GM21529 (cell line): ENCODE measurements at regions not wholly inside any gene's neighbourhood (a gene's known extent, or its start where the extent isn't known, plus 50 kb on each side); places are given as distances from the start of the nearest gene placed in this dataset.
"Not testable (repeated sequence)": the region's sequence is repeated elsewhere in the genome, so short reads cannot be mapped to it uniquely, and the experiment has no call there.

Source experiments
- ATAC-seq: cut with Tn5 transposase; IDR thresholded peaks from one replicate; pipeline ENCODE4 v1.9.1; 2021; ENCODE audit not compliant: unreplicated experiment

DNA sequence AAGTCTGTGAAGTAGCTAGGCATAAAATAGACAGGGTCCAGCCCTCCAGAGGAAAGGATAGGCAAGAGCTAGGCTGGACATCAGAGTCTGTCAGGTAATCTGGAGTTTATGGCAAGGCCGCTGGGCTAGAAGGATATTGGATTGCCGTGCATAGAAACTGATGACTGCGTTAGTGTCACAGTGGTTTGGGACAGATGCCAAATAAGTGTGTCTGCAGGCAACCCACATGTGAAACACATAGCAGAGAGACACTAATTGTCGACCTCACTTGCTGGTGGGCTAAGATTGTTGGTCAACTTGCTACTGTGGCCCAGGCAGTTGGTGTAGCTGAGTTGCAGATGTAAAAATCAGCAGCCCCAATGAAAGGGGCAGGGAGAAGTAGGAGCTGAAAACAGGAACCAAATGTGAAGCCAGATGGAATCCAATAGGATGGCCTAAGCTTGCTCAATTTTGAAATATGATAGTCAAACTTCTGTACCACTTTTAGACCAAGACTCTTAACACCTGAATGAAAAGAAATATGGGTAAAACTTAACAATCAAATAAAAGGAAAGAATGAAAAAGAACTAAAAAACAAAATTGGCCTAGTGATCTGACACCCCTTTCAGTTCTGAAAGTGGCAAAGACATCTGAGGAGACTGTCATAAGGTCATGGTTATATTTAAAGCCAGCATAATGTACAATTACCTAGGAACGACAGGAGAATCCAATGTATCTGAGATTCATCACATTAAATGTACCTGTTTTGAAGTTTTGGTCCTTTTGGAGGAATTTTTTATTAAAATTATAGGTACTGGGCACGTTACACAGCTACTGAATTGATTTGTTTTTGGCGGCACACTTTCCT, 243.3 kb upstream of the ACTBL2 start:
- no peak for ATAC-seq

DNA sequence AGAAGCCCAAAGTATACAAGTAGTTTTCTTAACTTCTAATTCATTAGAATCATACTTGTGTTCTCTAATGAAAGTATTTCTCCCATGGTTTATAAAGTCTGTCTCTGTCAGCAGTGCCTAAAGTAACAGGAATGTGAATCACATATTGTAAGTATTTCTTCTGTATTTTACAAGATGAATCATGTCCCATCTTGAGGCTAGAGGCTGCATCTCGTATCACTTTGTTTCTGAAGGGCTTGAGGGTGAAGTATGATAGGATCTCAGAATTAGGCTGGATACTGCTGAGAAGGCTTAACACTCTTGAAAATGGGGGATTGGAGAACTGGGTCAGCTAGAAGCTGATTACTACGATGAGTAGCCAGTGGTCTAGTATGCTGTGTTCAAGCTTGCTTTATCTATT, 242.2 kb upstream of the ACTBL2 start:
- no peak for ATAC-seq

DNA sequence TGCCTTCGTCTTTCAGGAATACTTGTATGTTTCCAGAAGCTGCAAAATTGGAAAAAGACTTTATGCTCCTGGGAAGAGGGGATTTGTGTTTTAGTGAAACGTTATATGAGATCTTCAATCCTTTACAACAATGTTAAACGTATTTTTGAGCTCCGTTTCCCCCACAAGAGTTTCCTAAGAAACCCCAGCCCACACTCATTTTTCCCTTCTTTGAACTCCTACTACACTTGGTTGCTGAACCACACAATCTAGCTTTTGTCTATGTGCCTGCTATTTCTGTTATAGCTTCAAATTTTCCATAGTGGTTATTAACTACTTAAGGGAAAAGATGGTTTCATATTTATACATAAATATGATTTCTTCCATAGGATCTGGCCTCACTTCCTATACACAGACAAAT, 238.6 kb upstream of the ACTBL2 start:
- ATAC-seq = no peak

DNA sequence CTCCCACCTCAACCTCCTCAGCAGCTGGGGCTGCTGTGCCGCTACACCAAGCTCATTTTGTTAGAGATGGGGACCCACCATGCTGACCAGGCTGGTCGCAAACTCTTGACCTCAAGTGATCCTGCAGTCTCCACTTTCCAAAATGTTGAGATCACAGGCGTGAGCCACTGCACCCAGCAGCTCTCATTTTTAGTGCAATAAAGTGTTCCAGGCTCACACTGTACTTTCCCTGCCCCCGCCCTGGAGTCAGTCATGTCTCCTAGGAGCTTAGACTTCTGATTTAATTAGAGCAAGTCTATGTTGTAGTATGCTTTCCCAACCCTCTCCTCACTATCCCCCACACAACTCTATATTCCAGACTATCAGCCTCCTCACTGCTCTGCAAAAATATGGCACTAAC, 238.0 kb upstream of the ACTBL2 start:
- no peak for ATAC-seq

DNA sequence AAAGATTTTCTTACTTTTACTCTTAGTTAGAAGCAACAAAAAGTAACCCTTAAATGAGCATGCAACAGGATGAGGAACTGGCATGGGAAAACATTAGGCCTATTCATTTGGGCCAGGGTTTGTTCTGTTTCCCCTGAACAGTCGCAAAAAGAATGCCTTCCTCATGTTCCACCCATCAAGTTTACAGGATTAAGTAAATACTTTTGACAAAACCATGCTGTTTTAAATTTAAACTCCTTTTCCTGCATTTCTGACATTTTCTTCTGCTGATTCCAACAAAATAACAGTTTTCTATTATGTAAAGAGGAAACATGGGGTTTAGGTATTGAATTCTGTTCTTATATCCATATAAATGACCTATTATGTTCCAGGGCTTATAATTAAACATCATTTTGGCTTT, 236.6 kb upstream of the ACTBL2 start:
- ATAC-seq = no peak

DNA sequence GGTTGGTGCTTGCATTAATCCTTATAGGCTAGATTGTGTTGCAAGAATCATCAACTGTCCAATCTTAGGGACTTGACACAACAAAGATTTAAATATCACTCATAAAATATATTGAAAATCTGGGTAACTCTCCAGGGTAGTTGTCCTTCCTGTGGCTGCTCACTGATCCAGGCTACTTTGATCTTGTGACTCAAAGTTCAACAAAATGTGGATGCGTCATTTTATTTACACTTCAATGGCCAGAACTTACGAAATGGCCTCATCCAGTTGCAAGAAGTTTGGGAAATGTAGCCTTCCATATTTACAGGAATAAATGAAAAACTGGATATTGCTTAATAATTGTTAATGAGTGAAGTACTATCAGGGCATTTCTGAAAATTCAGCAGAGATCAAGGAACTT, 235.5 kb upstream of the ACTBL2 start:
- no peak for ATAC-seq

DNA sequence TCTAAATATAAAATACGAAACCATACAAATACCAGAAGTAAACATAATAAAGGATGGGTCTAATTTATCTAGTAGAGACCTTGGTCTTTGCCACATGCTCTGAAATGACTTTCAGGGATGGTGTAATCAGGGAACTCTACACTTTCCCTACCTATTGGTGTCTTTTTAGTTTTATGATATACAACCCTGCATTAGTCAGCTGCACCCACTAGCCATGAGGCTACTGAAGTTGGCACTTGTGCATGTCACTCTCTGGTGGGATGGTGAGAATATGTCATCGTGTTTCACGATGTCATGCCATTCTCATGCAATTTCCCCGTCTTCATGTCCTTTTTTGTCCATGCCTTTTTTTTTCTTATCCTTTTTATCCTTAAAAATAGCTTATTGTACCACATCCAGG, 234.9 kb upstream of the ACTBL2 start:
- ATAC-seq = no peak

DNA sequence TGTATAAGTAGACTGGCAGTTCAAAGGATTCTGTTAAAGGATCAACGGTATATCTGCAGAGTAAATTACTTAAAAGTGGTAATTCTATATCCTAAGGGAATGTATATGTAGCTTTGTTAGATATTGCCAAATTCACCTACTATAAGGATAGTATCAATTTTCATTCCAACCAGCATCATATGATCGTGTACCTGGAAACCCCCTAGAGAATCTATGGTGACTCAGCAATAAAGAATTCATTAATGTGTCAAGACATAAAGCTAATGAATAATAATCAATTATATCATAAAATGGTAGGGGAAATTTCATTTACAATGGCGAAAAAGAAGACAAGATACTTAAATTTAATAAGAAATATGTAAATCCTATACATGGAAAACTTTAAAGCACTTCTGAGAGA, 234.1 kb upstream of the ACTBL2 start:
- no peak for ATAC-seq

DNA sequence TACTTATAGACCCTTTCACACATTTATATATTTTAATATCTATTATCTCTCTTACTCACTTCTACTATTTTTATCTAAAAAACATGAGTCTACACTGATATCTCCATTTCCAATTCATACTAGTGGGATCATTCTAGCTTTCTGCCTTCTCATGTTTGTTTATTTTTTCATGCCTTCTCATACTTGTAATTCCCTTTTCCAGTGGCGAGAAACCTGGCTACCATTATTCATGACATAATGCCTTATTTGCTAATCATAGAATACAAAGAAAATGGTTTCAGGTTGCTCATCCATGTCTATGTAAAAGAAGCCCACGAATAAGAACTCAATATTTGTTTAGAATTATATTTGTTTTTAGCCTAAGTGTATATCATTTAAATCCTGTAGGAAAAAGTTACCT, 232.7 kb upstream of the ACTBL2 start:
- ATAC-seq = no peak

DNA sequence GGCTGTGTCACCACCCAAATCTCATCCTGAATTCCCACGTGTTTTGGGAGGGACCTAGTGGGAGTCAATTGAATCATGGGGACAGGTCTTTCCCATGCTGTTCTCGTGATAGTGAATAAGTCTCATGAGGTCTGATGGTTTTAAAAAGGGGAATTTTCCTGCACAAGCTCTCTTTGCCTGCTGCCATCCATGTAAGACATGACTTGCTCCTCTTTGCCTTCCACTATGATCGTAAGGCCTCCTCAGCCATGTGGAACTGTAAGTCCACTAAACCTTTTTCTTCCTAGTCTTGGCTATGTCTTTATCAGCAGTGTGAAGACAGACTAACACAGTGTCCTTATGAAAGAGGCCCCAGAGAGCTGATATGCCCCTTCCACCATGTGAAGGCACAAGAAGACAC, 230.9 kb upstream of the ACTBL2 start:
- ATAC-seq = not testable (repeated sequence)

DNA sequence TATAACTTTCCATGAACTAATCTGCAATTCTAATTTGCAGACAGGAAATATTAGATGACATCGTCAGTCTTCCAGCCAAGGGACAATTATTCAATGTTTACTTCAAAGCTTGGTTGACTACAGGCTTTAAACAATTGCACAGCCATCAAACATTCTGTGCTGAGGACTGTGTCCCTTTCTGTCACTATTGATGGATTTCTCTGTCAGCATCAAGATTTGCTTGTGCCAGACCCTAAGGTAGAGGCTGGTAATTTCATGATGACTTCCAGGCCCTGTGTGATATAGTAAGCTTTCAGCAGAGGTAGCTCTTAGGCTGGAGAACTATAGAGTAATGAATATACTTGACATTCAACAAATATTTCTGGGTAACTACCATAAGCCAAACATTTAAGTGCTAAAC, 229.3 kb upstream of the ACTBL2 start:
- no peak for ATAC-seq

DNA sequence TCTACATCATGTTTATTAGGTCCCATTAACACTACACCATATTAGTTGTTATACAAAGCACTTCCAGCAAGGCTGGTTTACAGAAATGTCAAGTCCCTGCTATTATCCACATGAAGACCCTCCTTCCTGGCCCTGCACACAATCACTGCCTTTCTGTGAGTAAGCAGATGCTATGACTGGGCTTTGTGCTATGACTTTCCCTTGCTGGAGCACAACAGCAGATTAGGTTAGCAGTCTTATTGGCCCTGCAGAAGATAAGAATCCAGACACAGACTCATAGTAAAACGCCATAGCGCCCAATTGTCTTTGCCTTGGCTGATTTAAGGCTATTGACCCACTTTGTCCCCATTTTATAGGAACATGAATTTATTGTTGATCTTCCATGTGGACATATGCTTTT, 228.9 kb upstream of the ACTBL2 start:
- no peak for ATAC-seq

DNA sequence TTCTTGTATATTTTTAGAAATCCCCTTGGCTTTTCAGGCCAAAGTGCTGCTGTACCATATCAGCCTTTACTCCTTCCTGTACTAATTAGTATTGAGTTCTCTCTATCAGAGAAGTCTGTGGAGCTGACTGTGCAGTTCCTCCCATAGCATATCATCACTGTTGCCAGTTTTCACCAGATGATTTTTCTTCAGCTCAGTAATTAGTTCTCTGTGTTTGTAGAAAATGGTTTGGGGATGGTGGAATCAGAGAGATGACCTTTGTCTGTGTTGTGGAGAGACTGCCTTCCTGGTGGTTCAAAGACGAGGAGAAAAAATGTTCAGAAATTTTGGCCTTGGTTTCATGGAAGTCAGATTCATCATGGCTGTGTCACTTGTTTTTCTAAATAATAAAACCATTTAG, 227.5 kb upstream of the ACTBL2 start:
- ATAC-seq = no peak

DNA sequence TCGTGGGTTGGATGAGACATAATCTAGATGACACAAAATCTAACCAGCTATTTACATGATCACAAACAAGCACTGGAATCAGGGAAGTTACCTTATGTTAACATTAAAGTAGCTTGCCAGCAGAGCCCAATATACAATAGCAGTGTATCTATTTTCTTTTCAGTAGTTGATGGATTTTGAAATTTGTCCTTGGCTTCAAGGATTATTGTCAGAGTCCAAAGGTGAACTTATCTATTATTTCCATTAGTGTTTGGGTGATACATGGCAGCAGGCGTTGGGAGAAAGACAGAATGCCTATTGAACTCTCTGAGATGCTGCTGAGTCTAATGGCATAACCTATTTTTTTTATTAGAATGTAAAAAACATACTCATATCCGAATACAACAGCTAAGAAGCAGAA, 223.2 kb upstream of the ACTBL2 start:
- no peak for ATAC-seq

DNA sequence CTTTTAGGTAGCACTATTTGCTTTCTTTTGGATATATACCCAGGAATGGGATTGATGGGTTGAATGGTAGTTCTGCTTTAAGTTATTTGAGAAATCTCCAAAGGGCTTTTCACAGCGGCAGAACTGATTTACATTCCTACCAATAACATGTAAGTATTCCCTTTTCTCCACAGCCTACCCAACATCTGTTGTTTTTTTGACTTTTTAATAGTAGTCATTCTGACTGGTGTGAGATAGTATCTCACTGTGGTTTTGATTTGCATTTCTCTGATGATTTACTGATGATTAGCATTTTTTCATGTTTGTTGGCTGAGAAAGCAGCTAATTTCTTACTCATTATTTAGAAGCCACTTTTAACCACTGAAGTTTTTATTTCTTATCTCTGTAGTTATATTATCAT, 221.1 kb upstream of the ACTBL2 start:
- no peak for ATAC-seq

DNA sequence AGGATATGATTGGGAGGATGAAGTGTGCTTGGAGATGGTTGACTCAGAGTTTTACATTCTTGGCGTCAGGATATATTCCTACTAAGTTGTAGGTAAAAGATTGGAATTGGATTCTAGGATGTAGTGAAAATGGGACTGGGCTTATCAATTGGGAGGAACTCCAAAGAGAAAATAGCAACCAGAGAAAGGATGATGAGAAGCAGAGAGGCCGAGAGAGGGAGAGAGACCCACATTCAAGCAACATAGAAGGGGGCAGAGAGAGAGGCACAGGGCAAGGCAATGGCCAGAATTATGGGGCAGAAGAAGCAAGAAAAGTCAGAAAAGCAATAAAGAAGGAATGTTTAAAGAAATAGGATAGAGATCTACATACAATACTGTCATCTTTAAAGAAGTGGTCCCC, 217.9 kb upstream of the ACTBL2 start:
- ATAC-seq = no peak

DNA sequence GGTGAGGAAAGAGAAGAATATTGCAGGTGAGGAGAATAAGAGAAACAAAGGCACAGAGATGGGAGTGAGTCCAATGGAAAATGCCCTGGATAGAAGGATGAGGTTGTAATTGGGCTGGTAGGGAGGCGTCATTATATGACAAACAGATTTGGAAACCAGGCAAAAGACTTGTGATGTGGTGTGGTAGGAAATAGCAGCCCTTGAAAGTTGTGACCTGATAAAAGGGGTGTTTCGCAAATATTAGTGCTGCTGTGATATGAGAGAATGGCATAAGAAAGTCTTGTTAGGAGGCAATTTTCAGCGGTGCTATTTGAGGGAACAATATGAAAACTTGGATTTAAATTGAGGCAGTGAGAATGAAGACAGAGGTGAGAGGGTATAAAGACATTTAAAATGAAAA, 217.5 kb upstream of the ACTBL2 start:
- ATAC-seq = no peak

DNA sequence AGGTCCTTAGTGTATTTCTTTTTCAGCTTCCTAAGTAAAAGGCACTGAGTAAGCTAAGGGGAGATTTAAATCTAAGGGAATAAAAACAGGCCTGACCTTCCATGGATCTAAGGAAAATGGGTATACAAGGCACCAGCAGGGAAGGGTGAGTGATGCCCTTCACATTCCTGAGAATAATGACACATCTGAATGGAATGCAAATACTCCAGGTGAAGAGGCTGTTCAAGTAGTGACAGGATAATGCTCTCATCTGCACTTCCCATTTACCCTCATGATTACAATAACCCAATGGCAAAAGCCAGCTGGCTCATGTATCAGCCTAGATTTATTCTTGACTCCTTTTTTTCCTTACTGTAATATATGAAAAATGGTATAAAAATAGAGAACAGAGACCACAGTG, 216.2 kb upstream of the ACTBL2 start:
- no peak for ATAC-seq

DNA sequence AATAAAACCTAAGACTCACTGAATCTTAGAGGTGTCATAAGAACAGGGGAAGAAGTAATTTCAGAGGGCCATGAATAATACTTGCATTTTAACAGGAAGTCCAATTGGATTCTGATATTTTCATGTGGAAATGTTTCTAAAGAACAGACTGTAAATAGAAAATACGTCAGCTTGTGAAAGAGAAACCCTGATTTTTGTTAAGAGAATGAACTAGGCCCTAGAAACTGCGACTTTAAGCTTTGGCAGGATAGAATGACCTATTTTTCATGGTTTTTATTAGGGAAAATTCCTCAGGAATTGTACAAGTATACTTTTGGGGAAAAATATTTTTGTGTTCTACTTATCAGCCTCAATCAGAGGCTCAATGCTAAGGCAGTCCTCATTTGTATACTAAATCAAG, 215.5 kb upstream of the ACTBL2 start:
- ATAC-seq = no peak

DNA sequence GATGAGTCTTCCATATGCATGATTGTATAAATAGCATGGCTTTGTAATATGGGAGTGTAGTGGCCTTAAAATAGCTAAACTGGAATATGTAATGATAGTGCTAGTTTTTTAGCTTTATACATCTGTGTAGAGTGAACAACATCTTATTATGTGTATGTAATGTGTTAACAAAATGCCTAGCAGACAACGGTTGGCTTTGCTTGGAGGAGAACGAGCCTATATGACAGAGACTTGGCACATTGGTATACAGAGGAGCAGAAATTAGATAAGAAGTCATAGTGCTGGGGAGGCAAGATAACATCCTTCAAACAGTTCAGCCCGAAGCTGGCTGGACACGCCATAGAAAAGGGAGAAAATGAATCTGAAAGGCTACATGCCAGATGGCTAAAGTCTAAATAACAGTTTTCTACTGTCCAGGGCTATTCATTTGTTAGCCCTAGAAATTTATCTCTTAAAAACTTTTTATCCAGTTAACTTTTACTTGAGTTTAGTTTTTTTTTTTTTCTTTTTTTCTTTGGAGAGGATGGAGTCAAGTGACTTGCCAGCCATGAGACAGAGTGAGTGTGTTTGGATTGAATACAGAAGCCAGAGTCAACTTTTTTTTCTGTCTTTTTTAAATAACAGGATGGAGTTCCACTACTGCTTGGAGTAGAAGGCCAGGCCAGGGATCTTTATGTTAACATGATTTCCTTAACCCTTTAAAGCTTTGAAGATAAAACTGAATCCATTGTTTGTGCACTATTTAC, 214.4 kb upstream of the ACTBL2 start:
- ATAC-seq = no peak

DNA sequence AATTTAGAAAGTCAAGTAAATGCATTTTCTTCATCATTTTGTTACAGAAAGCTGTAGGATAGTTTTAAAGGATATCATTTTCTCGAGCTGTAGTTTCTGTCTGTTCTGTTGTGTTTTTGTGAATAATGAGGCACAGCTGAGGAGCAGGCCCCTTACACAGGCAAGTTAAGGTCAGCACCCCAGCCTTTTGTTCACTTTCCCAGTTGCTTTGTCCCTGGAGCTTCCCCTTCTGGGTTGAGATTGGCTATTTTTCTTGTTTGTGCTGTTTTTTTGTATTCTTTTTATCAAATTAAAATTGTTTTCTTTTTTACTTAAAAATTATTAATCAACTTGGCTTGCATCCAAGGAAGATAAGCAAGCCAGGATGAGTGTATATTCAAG, 213.8 kb upstream of the ACTBL2 start:
- no peak for ATAC-seq

DNA sequence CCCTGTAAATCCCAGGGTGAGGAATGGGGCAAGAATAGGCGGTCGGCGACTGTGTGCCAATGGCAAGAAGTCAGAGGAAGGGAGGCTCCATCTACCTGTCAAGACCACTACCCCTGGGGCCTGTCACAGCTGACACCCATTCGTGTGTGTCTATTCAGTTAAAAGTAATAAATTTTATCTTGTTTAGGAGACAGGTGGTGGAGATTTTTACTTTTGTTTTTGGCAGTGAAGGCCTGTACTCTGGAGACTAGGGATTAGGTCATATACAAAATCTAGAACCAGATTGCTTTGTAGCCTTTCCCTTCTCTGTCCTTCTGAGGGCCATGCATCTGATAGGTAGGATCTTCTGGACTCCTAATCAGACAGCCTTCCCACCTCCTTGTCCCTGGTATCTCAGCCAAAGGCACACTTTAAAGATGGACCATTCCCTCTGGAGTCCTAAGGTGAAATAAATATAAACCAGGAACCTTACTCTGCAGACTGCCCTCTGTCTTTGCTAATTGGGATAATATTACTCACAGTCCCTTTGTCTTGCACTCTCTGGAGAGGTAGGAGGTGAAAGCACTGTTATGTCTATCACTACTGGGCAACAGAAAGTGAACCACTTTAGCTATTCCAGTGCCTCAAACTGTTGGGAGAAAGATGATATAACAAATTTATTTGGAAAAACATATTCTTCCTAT, 213.2 kb upstream of the ACTBL2 start:
- no peak for ATAC-seq
